C4-2B (cell line): ENCODE measurements at regions not wholly inside any gene's neighbourhood (a gene's known extent, or its start where the extent isn't known, plus 50 kb on each side); places are given as distances from the start of the nearest gene placed in this dataset.

Experiments used
- ZFX ChIP-seq: fragments of 450-650 bp; IDR thresholded peaks from 2 replicates; pipeline ENCODE4 v1.6.1; 2017
- TF ChIP-seq, protein P1 (sequence below): fragments of 450-650 bp; conservative IDR thresholded peaks from 2 replicates; pipeline ENCODE4 v1.5.1; 2017; ENCODE audit warnings: mild to moderate bottlenecking

- TF ChIP-seq, protein P1, sequence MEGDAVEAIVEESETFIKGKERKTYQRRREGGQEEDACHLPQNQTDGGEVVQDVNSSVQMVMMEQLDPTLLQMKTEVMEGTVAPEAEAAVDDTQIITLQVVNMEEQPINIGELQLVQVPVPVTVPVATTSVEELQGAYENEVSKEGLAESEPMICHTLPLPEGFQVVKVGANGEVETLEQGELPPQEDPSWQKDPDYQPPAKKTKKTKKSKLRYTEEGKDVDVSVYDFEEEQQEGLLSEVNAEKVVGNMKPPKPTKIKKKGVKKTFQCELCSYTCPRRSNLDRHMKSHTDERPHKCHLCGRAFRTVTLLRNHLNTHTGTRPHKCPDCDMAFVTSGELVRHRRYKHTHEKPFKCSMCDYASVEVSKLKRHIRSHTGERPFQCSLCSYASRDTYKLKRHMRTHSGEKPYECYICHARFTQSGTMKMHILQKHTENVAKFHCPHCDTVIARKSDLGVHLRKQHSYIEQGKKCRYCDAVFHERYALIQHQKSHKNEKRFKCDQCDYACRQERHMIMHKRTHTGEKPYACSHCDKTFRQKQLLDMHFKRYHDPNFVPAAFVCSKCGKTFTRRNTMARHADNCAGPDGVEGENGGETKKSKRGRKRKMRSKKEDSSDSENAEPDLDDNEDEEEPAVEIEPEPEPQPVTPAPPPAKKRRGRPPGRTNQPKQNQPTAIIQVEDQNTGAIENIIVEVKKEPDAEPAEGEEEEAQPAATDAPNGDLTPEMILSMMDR, result no peak
- no peak for TF ChIP-seq ZFX
Measured at GRCh38 chr3:35954413-35954812, 315.1 kb downstream of the ARPP21 start.
